HG03432 (cell line): ENCODE measurements at regions not wholly inside any gene's neighbourhood (a gene's known extent, or its start where the extent isn't known, plus 50 kb on each side); places are given as distances from the start of the nearest gene placed in this dataset.
"Not testable (repeated sequence)": the region's sequence is repeated elsewhere in the genome, so short reads cannot be mapped to it uniquely, and the experiment has no call there.

ENCODE experiments used
- ATAC-seq: cut with Tn5 transposase; IDR thresholded peaks from one replicate; pipeline ENCODE4 v1.9.1; 2021; ENCODE audit warnings: mild to moderate bottlenecking, moderate library complexity; ENCODE audit not compliant: unreplicated experiment

- no peak for ATAC-seq
These were observed 105.6 kb upstream of the SALL3 start for GRCh38 chr18:78873926-78874500.

GRCh38 chr18:78875016-78875777 is 104.4 kb upstream of the SALL3 start:
- ATAC-seq = no peak

GRCh38 chr18:78875778-78876650 is 103.6 kb upstream of the SALL3 start:
- no peak for ATAC-seq

- no peak for ATAC-seq
These were observed 102.8 kb upstream of the SALL3 start for GRCh38 chr18:78876868-78877267.

GRCh38 chr18:78878335-78878734 is 101.3 kb upstream of the SALL3 start:
- no peak for ATAC-seq

- not testable (repeated sequence) for ATAC-seq
These were observed 100.3 kb upstream of the SALL3 start for GRCh38 chr18:78879072-78879883.

GRCh38 chr18:78882585-78882984 is 97.0 kb upstream of the SALL3 start:
- no peak for ATAC-seq

GRCh38 chr18:78883501-78883900 is 96.1 kb upstream of the SALL3 start:
- ATAC-seq = no peak

- ATAC-seq = no peak
These were observed 95.1 kb upstream of the SALL3 start for GRCh38 chr18:78884502-78884901.

- ATAC-seq = no peak
These were observed 90.4 kb upstream of the SALL3 start for GRCh38 chr18:78889250-78889649.

- ATAC-seq = no peak
These were observed 89.2 kb upstream of the SALL3 start for GRCh38 chr18:78890388-78890787.

GRCh38 chr18:78891185-78891762 is 88.3 kb upstream of the SALL3 start:
- no peak for ATAC-seq

GRCh38 chr18:78892177-78892576 is 87.4 kb upstream of the SALL3 start:
- ATAC-seq = no peak

GRCh38 chr18:78892721-78893120 is 86.9 kb upstream of the SALL3 start:
- no peak for ATAC-seq

GRCh38 chr18:78893281-78894032 is 86.2 kb upstream of the SALL3 start:
- ATAC-seq = no peak

GRCh38 chr18:78894033-78894305 is 85.6 kb upstream of the SALL3 start:
- no peak for ATAC-seq

GRCh38 chr18:78895207-78896001 is 84.2 kb upstream of the SALL3 start:
- ATAC-seq = no peak

- no peak for ATAC-seq
These were observed 83.3 kb upstream of the SALL3 start for GRCh38 chr18:78896111-78896905.
